Pons (tissue), 1 donor: ENCODE measurements at regions not wholly inside any gene's neighbourhood (a gene's known extent, or its start where the extent isn't known, plus 50 kb on each side); places are given as distances from the start of the nearest gene placed in this dataset.
A peak's percentile ranks its signal among the peaks of the same experiment; 100 is the strongest.
"Not testable (repeated sequence)": the region's sequence is repeated elsewhere in the genome, so short reads cannot be mapped to it uniquely, and the experiment has no call there.

Source experiments
- DNase-seq: peaks from one replicate; pipeline ENCODE4 v3.0.0-alpha.2; 2016; ENCODE audit warnings: low spot score

DNA sequence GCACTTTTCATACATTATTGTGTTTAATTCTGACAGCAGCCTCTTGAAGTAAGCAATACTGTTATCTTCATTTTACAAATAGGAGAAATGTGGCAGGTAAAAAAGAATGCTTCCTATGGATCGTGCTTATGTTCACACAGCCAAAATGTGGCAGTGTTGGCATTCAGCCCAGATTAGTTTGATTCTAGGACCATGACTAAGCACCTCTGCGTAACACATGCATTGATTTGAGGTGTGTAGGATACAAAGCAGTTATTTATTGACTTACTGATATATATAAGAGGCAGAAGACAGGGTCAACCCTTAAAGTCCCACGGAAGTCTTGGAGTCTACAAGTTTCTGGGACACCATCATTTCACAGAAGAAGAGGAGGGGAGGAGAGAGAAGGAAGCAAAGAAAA lies 1144.4 kb upstream of the GOT2 start:
- DNase-seq: peak; percentile 6

GRCh38 chr16:59864981-59865666 lies 1131.0 kb upstream of the GOT2 start:
- DNase-seq: no peak

DNA sequence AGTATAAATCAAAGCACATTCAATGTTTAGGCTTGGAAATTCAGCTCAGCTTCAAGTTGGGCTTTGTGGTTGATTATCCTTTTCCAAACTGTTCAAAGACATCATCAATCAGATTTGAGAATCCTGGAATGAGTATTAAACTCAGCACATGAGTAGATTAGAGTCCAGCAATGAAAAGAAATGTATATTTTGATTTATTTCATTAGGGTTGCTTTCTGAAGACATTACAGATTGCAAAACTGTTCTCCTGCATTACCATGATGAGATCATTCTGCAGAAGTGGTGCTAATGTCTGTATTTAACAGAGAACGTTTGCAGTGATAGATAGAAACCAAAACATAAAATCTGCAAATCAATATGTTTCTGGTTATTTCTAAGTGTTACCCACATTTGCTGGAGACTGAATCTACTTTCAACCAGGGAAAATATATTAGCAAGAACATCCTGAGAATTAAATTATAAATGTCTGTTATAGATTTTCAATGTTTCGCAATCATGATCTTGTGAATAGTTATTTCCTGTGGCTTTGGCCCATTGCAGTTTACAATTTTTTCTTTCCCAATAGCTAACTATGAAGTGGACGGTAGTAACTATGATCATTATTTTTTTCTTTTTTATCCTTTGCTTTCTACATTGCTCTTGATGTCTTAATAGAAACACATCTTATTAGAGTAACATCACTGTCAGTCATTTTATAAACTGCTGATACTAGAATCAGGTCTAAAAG lies 1125.7 kb upstream of the GOT2 start:
- no peak for DNase-seq

GRCh38 chr16:59854846-59855439 lies 1120.8 kb upstream of the GOT2 start:
- DNase-seq: no peak

GRCh38 chr16:59849716-59850115 lies 1115.6 kb upstream of the GOT2 start:
- no peak for DNase-seq

GRCh38 chr16:59848296-59848695 lies 1114.2 kb upstream of the GOT2 start:
- peak; percentile 94 for DNase-seq

DNA sequence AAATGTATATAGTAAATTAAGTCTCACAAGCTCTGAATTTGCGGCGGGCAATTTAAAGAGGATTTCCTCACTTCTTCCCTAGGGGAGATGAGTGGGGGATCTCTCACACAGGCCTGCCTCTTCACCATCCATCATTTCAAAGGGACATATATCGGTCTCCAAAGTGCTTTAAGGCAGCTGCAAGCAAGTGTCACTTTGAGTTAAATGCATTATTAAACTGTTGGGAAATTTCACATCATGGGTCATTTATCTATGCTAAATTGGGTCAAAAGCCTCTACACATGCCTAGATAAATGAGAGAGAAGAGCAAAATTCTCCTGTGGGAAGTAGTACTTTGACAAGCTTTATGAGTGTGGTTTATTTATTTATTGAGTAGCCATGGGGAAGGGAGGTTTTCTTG lies 1106.1 kb upstream of the GOT2 start:
- DNase-seq: no peak

GRCh38 chr16:59826767-59827166 lies 1092.7 kb upstream of the GOT2 start:
- no peak for DNase-seq

GRCh38 chr16:59809488-59809887 lies 1075.4 kb upstream of the GOT2 start:
- not testable (repeated sequence) for DNase-seq

- no peak for DNase-seq
Measured at GRCh38 chr16:59783191-59783590, 1049.1 kb upstream of the GOT2 start.

GRCh38 chr16:59773330-59773729 lies 1039.2 kb upstream of the GOT2 start:
- DNase-seq: no peak

DNA sequence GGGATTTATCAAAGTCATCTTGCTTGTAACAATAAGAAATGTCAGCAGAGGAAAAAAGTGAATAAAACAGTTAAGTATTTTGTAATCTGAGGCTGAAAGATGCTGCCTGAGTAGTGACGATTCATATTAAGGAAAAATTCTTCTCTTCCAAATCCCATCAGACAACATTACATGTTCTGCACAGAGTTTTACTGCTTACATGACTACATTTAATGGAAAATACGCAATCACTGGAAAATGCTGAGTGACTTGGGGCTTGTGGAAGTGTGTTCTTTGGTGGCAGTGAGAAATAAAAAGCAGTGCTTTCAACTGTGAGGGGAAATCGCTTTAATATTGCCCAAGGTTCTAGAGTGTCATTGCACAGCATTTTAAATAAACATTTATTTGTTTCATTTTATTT lies 1025.2 kb upstream of the GOT2 start:
- no peak for DNase-seq

DNA sequence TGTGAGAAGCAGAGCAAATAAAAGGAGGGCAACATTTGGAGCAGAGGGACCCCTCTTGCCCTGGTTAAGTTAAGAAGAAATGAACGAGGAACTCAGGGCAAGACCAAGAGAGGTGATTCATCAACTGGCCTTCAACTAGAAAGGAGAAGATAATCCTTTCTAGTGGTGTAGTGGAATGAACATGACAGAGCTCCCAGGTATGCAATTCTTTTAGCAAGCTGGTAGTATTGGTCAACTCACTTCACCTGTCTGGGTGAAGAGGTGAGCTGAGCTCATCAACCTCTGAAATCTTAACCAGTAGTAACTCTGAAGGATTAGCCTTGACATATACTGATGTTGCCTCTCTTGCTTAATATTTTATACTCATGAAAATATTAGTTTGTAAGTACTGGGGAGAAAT lies 1024.7 kb upstream of the GOT2 start:
- no peak for DNase-seq

- DNase-seq: no peak
Measured at GRCh38 chr16:59754854-59755253, 1020.7 kb upstream of the GOT2 start.

DNA sequence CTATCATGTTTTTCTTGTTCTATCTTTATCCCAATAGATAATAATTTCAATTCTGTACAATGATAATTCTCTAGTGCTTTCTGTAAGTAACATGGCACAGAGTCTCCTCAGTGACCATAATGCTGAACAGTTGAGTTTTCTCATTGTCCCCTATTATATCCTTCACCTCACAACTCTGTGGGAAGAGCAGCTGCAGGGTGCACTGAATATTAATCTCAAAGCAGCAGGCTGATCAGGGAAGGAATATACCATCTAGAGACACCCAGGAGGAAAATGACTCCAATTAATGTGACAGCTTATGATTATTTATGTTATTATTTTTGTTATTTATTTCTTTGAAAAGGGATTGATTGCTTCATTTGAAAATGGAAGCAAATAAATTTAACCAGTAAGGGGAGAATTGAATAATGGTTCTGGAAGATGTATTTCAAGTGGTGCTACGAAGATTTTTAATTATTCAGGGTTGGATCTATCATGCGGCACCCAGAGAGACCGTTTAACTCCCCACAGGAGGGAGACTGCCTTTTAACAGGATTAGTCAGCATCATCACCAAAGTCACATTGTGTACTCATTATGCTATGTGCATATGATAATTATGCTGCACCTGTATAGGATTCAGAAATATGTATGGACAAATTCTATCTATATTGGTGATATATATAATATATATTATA lies 1015.7 kb upstream of the GOT2 start:
- no peak for DNase-seq

GRCh38 chr16:59748531-59748930 lies 1014.4 kb upstream of the GOT2 start:
- DNase-seq: no peak

DNA sequence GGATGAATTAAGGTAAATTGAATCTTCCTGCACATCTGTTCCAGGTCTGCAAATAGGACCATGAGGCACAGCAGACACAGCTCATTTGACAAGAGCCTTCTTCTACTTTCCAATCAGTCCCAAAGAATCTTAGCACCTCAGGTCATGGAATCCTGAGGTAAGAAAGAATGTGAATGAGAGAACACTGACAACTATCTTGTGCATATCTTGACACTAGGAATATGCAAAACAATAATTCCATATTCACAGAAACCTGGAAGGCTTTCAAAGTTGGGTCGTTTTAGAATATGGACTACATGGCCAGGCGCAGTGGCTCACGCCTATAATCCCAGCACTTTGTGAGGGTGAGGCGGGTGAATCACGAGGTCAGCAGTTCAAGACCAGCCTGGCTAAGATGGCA lies 1009.4 kb upstream of the GOT2 start:
- DNase-seq: no peak

GRCh38 chr16:59740858-59741257 lies 1006.7 kb upstream of the GOT2 start:
- DNase-seq: no peak

DNA sequence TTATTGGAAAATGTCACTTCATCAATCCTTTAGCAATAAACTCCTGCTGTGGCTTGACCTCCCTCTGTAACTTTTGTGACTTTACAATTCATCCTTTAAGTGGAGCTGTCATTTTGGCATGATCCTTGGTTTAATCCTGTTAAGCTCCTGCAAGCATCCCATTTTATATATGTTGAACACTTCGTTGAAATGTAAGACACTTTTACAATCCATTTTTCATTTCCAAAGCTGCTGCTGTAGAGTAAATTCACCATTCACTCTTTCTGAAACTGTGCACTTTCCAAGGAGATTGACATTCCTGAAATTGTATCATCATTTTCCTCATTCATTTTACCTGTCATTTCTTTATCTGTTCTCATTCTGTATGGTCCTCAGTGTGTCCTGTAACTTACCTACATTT lies 1003.2 kb upstream of the GOT2 start:
- no peak for DNase-seq

DNA sequence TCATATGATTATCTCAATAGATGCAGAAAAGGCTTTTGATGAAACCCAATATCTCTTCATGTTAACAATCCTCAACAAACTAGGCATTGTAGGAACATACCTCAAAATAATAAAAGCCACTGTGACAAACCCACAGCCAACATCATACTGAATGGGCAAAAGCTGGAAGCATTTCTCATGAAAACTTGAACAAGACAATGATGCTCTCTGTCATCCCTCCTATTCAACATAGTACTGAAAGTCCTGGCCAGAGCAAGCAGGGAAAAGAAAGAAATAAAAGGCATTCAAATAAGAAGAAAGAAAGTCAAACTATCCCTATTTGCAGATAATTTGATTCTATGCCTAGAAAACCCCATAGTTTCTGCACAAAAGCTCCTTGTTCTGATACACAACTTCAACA lies 999.2 kb upstream of the GOT2 start:
- DNase-seq: peak; percentile 93

- no peak for DNase-seq
Measured at GRCh38 chr16:59729613-59730012, 995.5 kb upstream of the GOT2 start.

- no peak for DNase-seq
Measured at GRCh38 chr16:59719121-59719520, 985.0 kb upstream of the GOT2 start.
